CD4-positive, alpha-beta T cell (primary cell): ENCODE measurements at regions not wholly inside any gene's neighbourhood (a gene's known extent, or its start where the extent isn't known, plus 50 kb on each side); places are given as distances from the start of the nearest gene placed in this dataset.

Experiments used
- ATAC-seq: fragments of 200-7000 bp; cut with Tn5 transposase; one replicate; pipeline ENCODE4 v1.10.0; 2022; ENCODE audit warnings: mild to moderate bottlenecking; ENCODE audit not compliant: poor library complexity
- CTCF ChIA-PET: fragments of 350-600 bp; sonication (Branson Sonifier 250); formaldehyde crosslinking; loops from one replicate; lab custom pipeline; 2021; ENCODE audit warnings: antibody characterized with exemption, inconsistent platforms; lab: Charles Lee
- POLR2A ChIA-PET: fragments of 350-600 bp; sonication (Branson Sonifier 250); formaldehyde crosslinking; loops from one replicate; lab custom pipeline; 2021; ENCODE audit warnings: antibody characterized with exemption, inconsistent platforms; lab: Charles Lee
- DNase-seq, 14 experiments: peaks; one replicate each; pipeline ENCODE4 v3.0.0-alpha.2; 2013 to 2020; ENCODE audit warnings: mixed read lengths in 2 of 14
- H3K27ac ChIP-seq, 2 donors: one replicate each; pipeline versions ENCODE4 v1.5.1 to v1.7.0; 2013; ENCODE audit warnings: low read length in 2 of 2, low read depth in 1 of 2, mild to moderate bottlenecking in 1 of 2
- H3K27me3 ChIP-seq, 2 experiments: 1 replicate in 1 of 2; 2 replicates in 1 of 2; pipeline versions ENCODE4 v1.6.1 to v1.7.0; 2013; ENCODE audit warnings: low read length in 2 of 2, control low read depth in 1 of 2, mild to moderate bottlenecking in 1 of 2, moderate library complexity in 1 of 2; ENCODE audit not compliant: insufficient read depth in 2 of 2, control insufficient read depth in 1 of 2
- H3K36me3 ChIP-seq: one replicate; pipeline ENCODE4 v1.6.1; 2013; ENCODE audit warnings: low read length, control low read depth; ENCODE audit not compliant: insufficient read depth
- H3K4me1 ChIP-seq: one replicate; pipeline ENCODE4 v1.6.1; 2013; ENCODE audit warnings: low read length, control low read depth; ENCODE audit not compliant: insufficient read depth
- H3K4me3 ChIP-seq: one replicate; pipeline ENCODE4 v1.5.1; 2013; ENCODE audit warnings: mild to moderate bottlenecking, low read length, moderate library complexity
- H3K9me3 ChIP-seq, 2 experiments: 1 replicate in 1 of 2; 2 replicates in 1 of 2; pipeline versions ENCODE4 v1.6.1 to v1.7.0; 2013; ENCODE audit warnings: low read length in 2 of 2, mild to moderate bottlenecking in 2 of 2, control low read depth in 1 of 2, moderate library complexity in 1 of 2; ENCODE audit not compliant: control insufficient read depth in 1 of 2, insufficient read depth in 1 of 2
- H3K27ac Mint-ChIP-seq: one replicate; pipeline ENCODE4 v1.8.0; 2020; ENCODE audit warnings: mixed read lengths
- H3K27me3 Mint-ChIP-seq: one replicate; pipeline ENCODE4 v1.8.0; 2021; ENCODE audit warnings: mixed read lengths
- H3K36me3 Mint-ChIP-seq: one replicate; pipeline ENCODE4 v1.8.0; 2021; ENCODE audit warnings: low read depth, mixed read lengths
- H3K4me1 Mint-ChIP-seq: one replicate; pipeline ENCODE4 v1.8.0; 2021; ENCODE audit warnings: low read depth, mixed read lengths
- H3K4me3 Mint-ChIP-seq: one replicate; pipeline ENCODE4 v1.8.0; 2020; ENCODE audit warnings: mild to moderate bottlenecking, mixed read lengths
- H3K9me3 Mint-ChIP-seq: one replicate; pipeline ENCODE4 v1.8.0; 2020; ENCODE audit warnings: mixed read lengths
- intact Hi-C, 2 experiments: fragments of 100-400 bp; cut with DNase I in 1 of 2; cut with micrococcal nuclease in 1 of 2; formaldehyde crosslinking; loops; one replicate each; pipeline versions ENCODE4 v1.15.1 to v1.9.0; 2023 to 2025; cut with DNase I, micrococcal nuclease
- TF ChIP-seq, protein P1 (sequence below): fragments of 200-600 bp; IDR thresholded peaks from one replicate; pipeline ENCODE4 v1.8.0; 2022; ENCODE audit warnings: antibody characterized with exemption, mild to moderate bottlenecking

DNA sequence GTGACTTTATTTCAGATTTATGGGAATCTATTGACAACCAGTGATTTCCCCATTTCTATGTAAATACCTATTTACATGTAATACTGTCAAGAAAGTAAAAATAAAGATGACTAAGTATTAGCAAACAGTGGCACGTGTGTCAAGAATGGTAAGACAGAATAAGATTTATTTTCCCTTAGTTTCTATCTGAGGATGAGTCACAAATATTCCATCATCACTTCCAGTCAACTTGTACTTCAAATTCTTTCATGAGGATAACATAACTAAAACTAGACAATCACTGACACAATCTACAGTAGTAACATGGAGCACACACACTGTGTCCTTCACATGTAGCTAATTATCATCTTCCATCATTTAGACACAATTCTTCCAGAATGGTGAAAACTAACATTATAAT lies 625.3 kb upstream of the PCDH7 start:
- H3K9me3 ChIP-seq: peaks cover 0 to 22% of the 10 kb centered on the region in 2 experiments
- H3K27me3 ChIP-seq: no peaks in the 10 kb centered on the region
- Mint-ChIP-seq H3K4me1 (no peaks in the 10 kb centered on the region), H3K27ac (no peak overlapping the region), H3K27me3 (no peaks in the 10 kb centered on the region), H3K9me3 (peaks cover 16% of the 10 kb centered on the region), H3K4me3 (no peak overlapping the region), H3K36me3 (no peaks in the 10 kb centered on the region)
- no peak overlapping the region for H3K4me3 ChIP-seq
- no peak for DNase-seq
- H3K36me3 ChIP-seq: no peaks in the 10 kb centered on the region
- CTCF ChIA-PET: no interaction called here
- intact Hi-C loops: no loop called here
- H3K27ac ChIP-seq: no peak overlapping the region
- no peaks in the 10 kb centered on the region for H3K4me1 ChIP-seq
- no peak for ATAC-seq
- TF ChIP-seq, protein P1, sequence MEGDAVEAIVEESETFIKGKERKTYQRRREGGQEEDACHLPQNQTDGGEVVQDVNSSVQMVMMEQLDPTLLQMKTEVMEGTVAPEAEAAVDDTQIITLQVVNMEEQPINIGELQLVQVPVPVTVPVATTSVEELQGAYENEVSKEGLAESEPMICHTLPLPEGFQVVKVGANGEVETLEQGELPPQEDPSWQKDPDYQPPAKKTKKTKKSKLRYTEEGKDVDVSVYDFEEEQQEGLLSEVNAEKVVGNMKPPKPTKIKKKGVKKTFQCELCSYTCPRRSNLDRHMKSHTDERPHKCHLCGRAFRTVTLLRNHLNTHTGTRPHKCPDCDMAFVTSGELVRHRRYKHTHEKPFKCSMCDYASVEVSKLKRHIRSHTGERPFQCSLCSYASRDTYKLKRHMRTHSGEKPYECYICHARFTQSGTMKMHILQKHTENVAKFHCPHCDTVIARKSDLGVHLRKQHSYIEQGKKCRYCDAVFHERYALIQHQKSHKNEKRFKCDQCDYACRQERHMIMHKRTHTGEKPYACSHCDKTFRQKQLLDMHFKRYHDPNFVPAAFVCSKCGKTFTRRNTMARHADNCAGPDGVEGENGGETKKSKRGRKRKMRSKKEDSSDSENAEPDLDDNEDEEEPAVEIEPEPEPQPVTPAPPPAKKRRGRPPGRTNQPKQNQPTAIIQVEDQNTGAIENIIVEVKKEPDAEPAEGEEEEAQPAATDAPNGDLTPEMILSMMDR: no peak
- POLR2A ChIA-PET: no interaction called here

DNA sequence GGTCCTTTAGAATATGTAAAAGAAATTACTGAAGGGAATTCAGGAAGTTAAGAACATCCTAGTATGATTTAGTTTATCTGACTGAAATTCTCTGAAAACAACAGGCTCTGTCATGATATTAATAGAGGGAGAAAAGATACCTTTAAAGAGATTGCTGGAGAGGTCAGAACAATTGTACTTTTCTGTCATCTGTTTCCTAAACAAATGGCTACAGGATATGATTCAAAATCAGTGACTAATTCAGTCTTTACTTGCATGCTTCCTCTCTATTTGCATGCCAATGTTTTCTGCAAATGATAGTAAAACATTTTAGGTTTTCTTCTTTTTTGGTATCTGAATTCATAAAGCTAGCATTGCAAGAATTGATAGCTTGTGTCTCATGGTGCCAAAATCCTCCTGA lies 616.7 kb upstream of the PCDH7 start:
- Mint-ChIP-seq H3K4me3 (no peak overlapping the region), H3K27ac (no peak overlapping the region), H3K9me3 (peaks cover 4% of the 10 kb centered on the region), H3K27me3 (no peaks in the 10 kb centered on the region), H3K4me1 (no peaks in the 10 kb centered on the region), H3K36me3 (no peaks in the 10 kb centered on the region)
- H3K4me3 ChIP-seq: no peak overlapping the region
- no peak overlapping the region for H3K27ac ChIP-seq
- CTCF ChIA-PET: no interaction called here
- TF ChIP-seq, protein P1: no peak
- POLR2A ChIA-PET: no interaction called here
- no peak for DNase-seq
- H3K4me1 ChIP-seq: no peaks in the 10 kb centered on the region
- no peaks in the 10 kb centered on the region for H3K27me3 ChIP-seq
- no peaks in the 10 kb centered on the region for H3K9me3 ChIP-seq
- H3K36me3 ChIP-seq: no peaks in the 10 kb centered on the region
- intact Hi-C loops: no loop called here
- ATAC-seq: no peak

DNA sequence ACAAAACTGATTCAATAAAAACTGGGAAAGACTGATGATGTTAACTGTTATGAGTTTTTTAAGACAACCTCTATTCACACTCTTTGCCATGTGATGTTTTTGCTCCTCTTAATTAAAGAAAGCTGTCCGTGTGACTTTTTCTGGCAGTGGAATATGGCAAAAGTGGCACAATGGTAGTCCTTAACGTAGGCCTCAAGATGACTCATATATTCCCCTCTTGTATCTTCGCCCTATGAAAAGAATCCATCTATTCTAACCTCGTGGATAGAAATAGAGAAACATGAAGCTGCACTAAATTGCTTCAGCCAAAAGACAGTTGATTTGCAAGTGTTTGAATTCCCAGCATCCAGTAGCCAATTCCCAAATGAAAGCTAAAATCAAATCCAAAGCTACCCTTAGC lies 603.8 kb upstream of the PCDH7 start:
- Histone ChIP-seq H3K4me3 (no peak overlapping the region), H3K4me1 (no peaks in the 10 kb centered on the region), H3K36me3 (no peaks in the 10 kb centered on the region), H3K9me3 (peaks cover 0 to 4% of the 10 kb centered on the region in 2 experiments), H3K27ac (no peak overlapping the region), H3K27me3 (no peaks in the 10 kb centered on the region)
- H3K27me3 Mint-ChIP-seq: no peaks in the 10 kb centered on the region
- ATAC-seq (no peak), DNase-seq (no peak)
- no peaks in the 10 kb centered on the region for H3K36me3 Mint-ChIP-seq
- peaks cover 23% of the 10 kb centered on the region for H3K9me3 Mint-ChIP-seq
- H3K4me3 Mint-ChIP-seq: no peak overlapping the region
- no peak overlapping the region for H3K27ac Mint-ChIP-seq
- POLR2A ChIA-PET: no interaction called here
- TF ChIP-seq, protein P1: no peak
- H3K4me1 Mint-ChIP-seq: no peaks in the 10 kb centered on the region
- CTCF ChIA-PET: no interaction called here
- intact Hi-C loops: no loop called here
